GM12872 (cell line): ENCODE measurements at regions not wholly inside any gene's neighbourhood (a gene's known extent, or its start where the extent isn't known, plus 50 kb on each side); places are given as distances from the start of the nearest gene placed in this dataset.

ENCODE experiments used
- TF ChIP-seq, protein P1 (sequence below): IDR thresholded peaks from 3 replicates; pipeline ENCODE4 v1.5.1; 2011; ENCODE audit warnings: low read depth, mild to moderate bottlenecking, low read length, moderate library complexity; ENCODE audit not compliant: insufficient read depth

DNA sequence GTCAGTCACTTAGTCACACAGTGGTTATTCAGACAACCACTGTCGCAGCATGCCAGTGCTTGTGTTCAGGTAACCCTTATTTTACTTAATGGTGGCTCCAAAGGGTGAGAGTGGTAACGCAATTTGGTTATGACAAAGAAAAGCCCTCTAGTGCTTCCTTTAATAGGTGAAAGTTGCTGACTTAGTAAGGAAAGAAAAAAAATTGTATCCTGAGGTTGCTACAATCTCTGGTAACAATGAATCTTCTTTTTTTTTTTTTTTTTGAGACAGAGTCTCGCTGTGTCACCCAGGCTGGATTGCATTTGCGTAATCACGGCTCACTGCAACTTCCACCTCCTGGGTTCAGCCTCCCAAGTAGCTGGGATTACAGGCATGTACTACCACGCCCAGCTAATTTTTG lies 64.5 kb downstream of the C11orf91 start:
- TF ChIP-seq, protein P1, sequence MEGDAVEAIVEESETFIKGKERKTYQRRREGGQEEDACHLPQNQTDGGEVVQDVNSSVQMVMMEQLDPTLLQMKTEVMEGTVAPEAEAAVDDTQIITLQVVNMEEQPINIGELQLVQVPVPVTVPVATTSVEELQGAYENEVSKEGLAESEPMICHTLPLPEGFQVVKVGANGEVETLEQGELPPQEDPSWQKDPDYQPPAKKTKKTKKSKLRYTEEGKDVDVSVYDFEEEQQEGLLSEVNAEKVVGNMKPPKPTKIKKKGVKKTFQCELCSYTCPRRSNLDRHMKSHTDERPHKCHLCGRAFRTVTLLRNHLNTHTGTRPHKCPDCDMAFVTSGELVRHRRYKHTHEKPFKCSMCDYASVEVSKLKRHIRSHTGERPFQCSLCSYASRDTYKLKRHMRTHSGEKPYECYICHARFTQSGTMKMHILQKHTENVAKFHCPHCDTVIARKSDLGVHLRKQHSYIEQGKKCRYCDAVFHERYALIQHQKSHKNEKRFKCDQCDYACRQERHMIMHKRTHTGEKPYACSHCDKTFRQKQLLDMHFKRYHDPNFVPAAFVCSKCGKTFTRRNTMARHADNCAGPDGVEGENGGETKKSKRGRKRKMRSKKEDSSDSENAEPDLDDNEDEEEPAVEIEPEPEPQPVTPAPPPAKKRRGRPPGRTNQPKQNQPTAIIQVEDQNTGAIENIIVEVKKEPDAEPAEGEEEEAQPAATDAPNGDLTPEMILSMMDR = no peak

DNA sequence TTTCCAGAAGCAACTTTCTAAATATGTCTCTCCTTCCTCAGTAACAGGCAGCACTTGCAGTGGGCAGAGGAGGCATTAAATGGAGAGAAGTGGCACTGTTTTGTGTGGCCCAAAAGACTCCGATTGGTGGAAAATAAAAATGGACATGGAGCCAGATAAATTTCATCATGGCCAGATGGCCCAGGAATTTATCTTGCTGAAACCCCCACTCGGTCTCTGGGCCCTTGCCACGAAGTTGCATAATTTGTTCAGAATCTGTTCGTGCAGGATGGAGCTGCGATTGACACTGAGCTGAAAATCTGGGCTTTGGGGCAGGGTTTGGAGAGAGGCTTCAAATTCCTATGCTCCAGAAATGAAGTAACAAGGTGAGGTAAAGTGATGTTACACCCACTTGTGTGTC lies 65.5 kb downstream of the C11orf91 start:
- TF ChIP-seq, protein P1 = no peak

DNA sequence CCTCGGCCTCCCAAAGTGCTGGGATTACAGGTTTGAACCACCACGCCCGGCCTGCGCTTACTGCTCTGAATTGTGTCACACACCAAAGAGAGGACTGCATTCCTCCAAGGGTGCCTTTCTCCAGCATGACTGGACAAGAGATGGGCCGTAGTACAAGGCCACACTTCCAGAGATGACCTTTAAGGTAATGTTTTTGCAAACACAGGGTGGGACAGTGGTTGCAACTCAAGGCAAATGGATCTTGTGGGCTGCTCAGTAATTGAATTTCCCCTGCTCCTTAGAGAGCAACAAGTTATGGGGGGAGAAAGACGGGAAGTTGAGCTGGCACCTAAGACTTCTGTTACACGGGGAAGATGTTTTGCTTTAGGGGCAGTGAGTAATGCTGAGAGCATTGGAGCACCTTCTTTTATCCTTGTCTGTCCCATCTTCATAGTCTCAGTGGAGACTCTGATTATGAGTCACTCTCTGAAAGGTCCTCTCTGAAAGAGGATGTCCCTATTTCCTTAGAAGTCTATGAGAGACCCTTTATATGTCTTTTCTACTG lies 66.3 kb downstream of the C11orf91 start:
- TF ChIP-seq, protein P1 = no peak

DNA sequence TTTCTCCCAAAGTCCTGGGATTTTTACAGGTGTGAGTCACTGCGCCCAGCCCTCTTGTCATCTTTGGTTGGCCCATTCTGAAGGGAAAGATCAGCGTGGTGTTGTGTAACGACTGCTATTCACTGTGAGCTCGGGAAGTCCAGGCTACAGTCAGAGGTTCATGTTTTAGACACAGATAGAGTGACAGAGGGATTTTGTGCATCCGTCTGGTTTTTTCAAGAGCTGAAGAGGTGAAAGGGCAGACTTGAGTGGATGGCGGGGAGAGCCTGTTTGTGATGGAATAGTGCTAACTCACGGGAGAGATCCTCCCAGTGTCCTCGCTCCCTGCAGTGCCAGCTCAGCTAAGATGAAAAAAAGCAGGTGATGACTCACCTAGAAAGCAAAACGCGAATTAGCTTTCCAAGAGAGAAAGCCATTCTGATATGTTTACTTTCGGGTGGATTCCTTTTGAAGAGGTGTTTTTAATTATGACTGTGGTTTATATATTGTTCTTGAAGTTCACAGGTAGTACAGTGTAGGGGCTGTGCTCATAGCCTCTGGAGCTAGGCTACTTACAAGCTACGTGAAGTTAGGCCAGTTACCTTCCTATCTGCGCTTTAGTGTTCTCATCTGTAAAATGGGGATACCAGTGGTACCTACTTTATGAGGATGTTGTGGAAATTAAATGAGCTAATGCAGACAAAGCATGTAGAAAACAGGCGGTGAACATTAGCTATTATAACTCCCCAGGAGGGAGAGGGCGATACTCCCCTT lies 67.2 kb downstream of the C11orf91 start:
- TF ChIP-seq, protein P1 = no peak

DNA sequence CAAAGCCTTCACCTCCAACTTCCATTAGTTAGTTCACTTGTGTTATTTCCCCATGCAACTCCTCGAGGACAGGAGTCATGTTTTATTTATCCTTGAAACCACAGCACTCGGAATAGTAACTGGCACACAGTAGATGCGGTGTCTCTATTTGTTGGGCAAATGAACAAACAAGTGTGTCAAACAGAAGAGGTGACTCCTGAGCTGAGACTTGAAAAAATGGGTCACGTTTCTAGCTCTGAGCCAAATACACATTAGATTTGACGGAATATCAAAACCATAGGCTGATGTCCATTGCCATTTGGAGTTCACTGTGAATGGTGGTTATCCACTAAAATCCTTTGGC lies 68.9 kb downstream of the C11orf91 start:
- TF ChIP-seq, protein P1 = no peak

DNA sequence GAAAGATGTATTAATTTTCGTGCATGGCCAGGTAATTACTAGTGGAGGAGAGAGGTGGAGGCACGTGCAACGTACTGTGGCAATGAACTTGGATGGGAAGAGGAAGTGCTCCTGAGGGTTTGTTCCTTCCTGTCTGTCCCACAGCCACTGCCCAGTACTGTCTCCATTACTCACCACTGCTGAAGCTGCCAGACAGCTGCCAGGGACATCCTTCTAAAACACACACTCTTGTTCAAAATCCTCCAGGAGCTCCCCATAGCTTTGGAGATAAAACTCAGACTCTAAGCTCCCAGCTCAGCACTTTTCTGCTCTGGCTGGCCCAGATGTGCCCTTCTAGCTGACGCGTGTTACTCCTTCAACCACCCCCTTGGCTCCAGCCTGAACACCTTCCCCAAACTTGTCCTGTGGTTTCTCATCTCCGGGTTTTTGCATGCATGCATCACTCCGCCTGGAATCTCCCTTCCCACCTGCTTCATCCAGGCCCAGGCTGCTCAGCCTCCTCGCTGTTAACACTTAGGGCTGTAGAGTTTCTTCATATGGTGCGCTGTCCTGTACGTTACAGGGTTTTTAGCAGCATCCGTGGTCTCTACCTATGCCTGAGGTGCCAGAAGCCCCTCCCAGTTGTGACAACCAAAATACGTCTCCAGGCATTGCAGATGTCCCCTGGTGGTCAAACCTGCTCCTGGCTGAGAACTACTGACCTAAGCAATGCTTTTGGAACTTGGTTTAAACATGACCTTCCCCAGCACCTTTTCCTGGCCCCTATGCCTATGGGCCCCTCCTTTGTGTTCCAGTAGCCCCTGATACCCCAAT lies 69.5 kb downstream of the C11orf91 start:
- TF ChIP-seq, protein P1 = no peak

DNA sequence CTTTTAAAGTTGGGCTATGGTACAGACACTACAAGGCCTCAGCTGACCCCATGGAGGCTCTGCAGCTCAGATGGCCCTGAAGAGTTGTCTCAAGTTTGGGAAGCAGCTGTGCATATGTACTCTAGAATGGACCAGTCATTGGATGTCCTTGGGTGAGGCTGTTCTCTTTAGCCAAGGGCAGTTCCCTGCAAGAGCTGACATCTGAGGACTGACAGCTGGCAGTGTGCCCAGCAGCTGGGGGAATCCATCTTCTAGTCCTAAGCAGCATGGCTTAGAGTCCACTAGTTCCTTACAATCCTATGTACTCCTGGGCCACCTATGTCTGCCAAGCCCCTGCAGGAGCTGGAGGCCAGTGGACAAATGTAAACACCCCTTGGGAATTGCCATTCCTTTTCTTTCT lies 76.5 kb downstream of the C11orf91 start:
- TF ChIP-seq, protein P1 = no peak
